ENCODE measurements at regions not wholly inside any gene's neighbourhood (a gene's known extent, or its start where the extent isn't known, plus 50 kb on each side); places are given as distances from the start of the nearest gene placed in this dataset.

- TF ChIP-seq, protein P1, sequence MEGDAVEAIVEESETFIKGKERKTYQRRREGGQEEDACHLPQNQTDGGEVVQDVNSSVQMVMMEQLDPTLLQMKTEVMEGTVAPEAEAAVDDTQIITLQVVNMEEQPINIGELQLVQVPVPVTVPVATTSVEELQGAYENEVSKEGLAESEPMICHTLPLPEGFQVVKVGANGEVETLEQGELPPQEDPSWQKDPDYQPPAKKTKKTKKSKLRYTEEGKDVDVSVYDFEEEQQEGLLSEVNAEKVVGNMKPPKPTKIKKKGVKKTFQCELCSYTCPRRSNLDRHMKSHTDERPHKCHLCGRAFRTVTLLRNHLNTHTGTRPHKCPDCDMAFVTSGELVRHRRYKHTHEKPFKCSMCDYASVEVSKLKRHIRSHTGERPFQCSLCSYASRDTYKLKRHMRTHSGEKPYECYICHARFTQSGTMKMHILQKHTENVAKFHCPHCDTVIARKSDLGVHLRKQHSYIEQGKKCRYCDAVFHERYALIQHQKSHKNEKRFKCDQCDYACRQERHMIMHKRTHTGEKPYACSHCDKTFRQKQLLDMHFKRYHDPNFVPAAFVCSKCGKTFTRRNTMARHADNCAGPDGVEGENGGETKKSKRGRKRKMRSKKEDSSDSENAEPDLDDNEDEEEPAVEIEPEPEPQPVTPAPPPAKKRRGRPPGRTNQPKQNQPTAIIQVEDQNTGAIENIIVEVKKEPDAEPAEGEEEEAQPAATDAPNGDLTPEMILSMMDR (conservative IDR thresholded peaks at IDR 0.05; ENCODE audit: low read depth, low read length): no peak
- TF ChIP-seq EZH2 (IDR thresholded peaks at IDR 0.05; ENCODE audit: borderline replicate concordance, low read depth, low read length, poor library complexity, severe bottlenecking): no peak
These were observed 194.7 kb upstream of the TLL1 start for GRCh38 chr4:165678236-165678935.

All from A673 (cell line).